ENCODE measurements at regions not wholly inside any gene's neighbourhood (a gene's known extent, or its start where the extent isn't known, plus 50 kb on each side); places are given as distances from the start of the nearest gene placed in this dataset.

- DNase-seq (ENCODE audit: low read depth in 2 of 2), result no peak
These were observed 288.6 kb upstream of the CNTN6 start for GRCh38 chr3:804211-804610.

DNA sequence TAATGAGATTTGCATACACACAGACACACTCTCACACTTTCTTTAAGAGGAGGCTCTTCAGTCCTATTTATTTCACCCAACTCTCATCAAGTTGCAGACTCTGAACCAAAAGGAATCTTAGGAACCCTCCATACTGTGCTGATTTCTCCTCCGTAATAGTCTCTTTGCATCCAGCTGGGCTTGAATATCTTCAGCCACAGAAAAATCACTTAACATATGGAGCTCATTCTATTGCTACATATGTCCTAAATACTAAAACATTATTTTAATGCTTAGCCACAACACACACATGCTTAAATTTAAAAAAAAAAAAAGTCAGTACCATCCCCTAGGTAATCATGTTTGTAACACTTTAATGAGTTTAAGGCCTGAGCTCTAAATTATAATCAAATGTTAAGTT lies 287.5 kb upstream of the CNTN6 start:
- TF ChIP-seq CTCF (IDR thresholded peaks at IDR 0.05; ENCODE audit: low read depth, low read length), result no peak
- H3K4me3 ChIP-seq (replicated peaks in 1 of 2; ENCODE audit: low read depth in 2 of 2, low read length in 2 of 2), result no peak overlapping the region
- no peak for DNase-seq (ENCODE audit: low read depth in 2 of 2)

More at GRCh38 chr3:804211-804610, 288.6 kb upstream of the CNTN6 start:
- no peak overlapping the region for H3K4me3 ChIP-seq (replicated peaks in 1 of 2; ENCODE audit: low read depth in 2 of 2, low read length in 2 of 2)
- TF ChIP-seq CTCF (IDR thresholded peaks at IDR 0.05; ENCODE audit: low read depth, low read length), result no peak

DNA sequence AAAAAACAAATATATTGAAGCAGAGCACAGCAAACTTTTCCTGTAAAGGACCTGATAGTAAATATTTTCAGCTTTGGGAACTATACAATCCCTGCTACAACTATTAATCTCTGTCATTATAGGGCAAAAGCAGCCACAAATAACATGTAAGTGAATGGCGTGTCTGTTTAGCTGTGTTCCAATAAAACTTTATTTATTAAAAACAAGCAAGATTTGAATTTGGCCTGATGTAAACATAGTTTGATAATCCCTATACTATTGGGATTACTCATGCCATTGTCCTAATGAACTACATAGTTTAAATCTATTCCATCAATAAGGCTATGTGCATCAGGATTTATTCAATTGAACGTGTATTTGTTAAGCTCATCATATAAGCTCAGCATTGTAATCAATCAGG lies 286.8 kb upstream of the CNTN6 start:
- H3K4me3 ChIP-seq (replicated peaks in 1 of 2; ENCODE audit: low read depth in 2 of 2, low read length in 2 of 2), result no peak overlapping the region
- DNase-seq (ENCODE audit: low read depth in 2 of 2), result no peak
- no peak for TF ChIP-seq CTCF (IDR thresholded peaks at IDR 0.05; ENCODE audit: low read depth, low read length)

DNA sequence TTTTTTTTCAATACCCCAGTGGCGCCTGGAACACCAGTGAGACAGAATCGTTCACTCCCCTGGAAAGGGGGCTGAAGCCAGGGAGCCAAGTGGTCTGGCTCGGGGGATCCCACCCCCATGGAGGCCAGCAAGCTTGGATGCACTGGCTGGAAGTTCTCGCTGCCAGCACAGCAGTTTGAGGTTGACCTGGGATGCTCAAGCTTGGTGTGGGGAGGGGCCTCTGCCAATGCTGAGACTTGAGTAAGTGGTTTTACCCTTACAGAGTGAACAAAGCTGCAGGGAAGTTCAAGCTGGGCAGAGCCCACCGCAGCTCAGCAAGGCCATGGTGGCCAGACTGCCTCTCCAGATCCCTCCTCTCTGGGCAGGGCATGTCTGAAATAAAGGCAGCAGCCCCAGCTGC lies 276.2 kb upstream of the CNTN6 start:
- no peak overlapping the region for H3K4me3 ChIP-seq (replicated peaks in 1 of 2; ENCODE audit: low read depth in 2 of 2, low read length in 2 of 2)
- no peak for TF ChIP-seq CTCF (IDR thresholded peaks at IDR 0.05; ENCODE audit: low read depth, low read length)
- no peak for DNase-seq (ENCODE audit: low read depth in 2 of 2)

GRCh38 chr3:834679-835078 lies 258.1 kb upstream of the CNTN6 start:
- TF ChIP-seq CTCF (IDR thresholded peaks at IDR 0.05; ENCODE audit: low read depth, low read length), result no peak
- DNase-seq (ENCODE audit: low read depth in 2 of 2), result no peak
- H3K4me3 ChIP-seq (replicated peaks in 1 of 2; ENCODE audit: low read depth in 2 of 2, low read length in 2 of 2), result no peak overlapping the region

GRCh38 chr3:835096-835495 lies 257.7 kb upstream of the CNTN6 start:
- H3K4me3 ChIP-seq (replicated peaks in 1 of 2; ENCODE audit: low read depth in 2 of 2, low read length in 2 of 2), result no peak overlapping the region
- TF ChIP-seq CTCF (IDR thresholded peaks at IDR 0.05; ENCODE audit: low read depth, low read length), result no peak
- DNase-seq (ENCODE audit: low read depth in 2 of 2), result no peak

DNA sequence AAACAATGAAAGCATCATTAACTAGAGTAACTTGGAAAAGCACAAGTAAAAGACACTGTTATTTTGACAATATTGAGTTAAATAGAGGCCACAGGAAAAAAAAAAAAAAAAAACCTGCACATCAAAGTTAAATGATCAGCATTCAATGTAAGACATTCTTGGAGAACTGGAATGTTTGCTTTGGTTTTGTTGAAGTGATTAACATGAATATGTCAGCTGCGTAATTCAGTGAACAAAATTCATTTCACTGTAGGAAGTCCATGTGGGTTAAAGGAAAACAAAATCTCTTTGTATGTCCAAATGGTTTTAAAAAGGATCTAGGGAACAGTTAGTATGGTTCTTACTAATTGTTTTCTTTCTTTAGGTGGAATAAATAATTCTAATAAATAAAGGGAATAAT lies 252.8 kb upstream of the CNTN6 start:
- no peak for TF ChIP-seq CTCF (IDR thresholded peaks at IDR 0.05; ENCODE audit: low read depth, low read length)
- H3K4me3 ChIP-seq (replicated peaks in 1 of 2; ENCODE audit: low read depth in 2 of 2, low read length in 2 of 2), result no peak overlapping the region
- no peak for DNase-seq (ENCODE audit: low read depth in 2 of 2)
